ENCODE measurements at regions not wholly inside any gene's neighbourhood (a gene's known extent, or its start where the extent isn't known, plus 50 kb on each side); places are given as distances from the start of the nearest gene placed in this dataset.

GRCh38 chr18:7480879-7481278 is 86.2 kb upstream of the PTPRM start (continued):
- TF ChIP-seq, protein P1, sequence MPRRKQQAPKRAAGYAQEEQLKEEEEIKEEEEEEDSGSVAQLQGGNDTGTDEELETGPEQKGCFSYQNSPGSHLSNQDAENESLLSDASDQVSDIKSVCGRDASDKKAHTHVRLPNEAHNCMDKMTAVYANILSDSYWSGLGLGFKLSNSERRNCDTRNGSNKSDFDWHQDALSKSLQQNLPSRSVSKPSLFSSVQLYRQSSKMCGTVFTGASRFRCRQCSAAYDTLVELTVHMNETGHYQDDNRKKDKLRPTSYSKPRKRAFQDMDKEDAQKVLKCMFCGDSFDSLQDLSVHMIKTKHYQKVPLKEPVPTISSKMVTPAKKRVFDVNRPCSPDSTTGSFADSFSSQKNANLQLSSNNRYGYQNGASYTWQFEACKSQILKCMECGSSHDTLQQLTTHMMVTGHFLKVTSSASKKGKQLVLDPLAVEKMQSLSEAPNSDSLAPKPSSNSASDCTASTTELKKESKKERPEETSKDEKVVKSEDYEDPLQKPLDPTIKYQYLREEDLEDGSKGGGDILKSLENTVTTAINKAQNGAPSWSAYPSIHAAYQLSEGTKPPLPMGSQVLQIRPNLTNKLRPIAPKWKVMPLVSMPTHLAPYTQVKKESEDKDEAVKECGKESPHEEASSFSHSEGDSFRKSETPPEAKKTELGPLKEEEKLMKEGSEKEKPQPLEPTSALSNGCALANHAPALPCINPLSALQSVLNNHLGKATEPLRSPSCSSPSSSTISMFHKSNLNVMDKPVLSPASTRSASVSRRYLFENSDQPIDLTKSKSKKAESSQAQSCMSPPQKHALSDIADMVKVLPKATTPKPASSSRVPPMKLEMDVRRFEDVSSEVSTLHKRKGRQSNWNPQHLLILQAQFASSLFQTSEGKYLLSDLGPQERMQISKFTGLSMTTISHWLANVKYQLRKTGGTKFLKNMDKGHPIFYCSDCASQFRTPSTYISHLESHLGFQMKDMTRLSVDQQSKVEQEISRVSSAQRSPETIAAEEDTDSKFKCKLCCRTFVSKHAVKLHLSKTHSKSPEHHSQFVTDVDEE (CRISPR knock-in tag; IDR thresholded peaks at IDR 0.05) = no peak
- TF ChIP-seq TOX (CRISPR knock-in tag; IDR thresholded peaks at IDR 0.05; ENCODE audit: borderline replicate concordance) = no peak
- no peak for TF ChIP-seq GLIS3 (CRISPR knock-in tag; IDR thresholded peaks at IDR 0.05)
- TF ChIP-seq CSDC2 (CRISPR knock-in tag; IDR thresholded peaks at IDR 0.05) = no peak
- TF ChIP-seq, protein P2, sequence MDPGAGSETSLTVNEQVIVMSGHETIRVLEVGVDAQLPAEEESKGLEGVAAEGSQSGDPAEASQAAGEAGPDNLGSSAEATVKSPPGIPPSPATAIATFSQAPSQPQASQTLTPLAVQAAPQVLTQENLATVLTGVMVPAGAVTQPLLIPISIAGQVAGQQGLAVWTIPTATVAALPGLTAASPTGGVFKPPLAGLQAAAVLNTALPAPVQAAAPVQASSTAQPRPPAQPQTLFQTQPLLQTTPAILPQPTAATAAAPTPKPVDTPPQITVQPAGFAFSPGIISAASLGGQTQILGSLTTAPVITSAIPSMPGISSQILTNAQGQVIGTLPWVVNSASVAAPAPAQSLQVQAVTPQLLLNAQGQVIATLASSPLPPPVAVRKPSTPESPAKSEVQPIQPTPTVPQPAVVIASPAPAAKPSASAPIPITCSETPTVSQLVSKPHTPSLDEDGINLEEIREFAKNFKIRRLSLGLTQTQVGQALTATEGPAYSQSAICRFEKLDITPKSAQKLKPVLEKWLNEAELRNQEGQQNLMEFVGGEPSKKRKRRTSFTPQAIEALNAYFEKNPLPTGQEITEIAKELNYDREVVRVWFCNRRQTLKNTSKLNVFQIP (CRISPR knock-in tag; IDR thresholded peaks at IDR 0.05; ENCODE audit: borderline replicate concordance, low read depth) = no peak
- no peak for TF ChIP-seq ZFP3 (CRISPR knock-in tag; IDR thresholded peaks at IDR 0.05)
- no peak for TF ChIP-seq BACH2 (CRISPR knock-in tag; IDR thresholded peaks at IDR 0.05; ENCODE audit: borderline replicate concordance)
- no peak for TF ChIP-seq ZFP30 (CRISPR knock-in tag; IDR thresholded peaks at IDR 0.05)

DNA sequence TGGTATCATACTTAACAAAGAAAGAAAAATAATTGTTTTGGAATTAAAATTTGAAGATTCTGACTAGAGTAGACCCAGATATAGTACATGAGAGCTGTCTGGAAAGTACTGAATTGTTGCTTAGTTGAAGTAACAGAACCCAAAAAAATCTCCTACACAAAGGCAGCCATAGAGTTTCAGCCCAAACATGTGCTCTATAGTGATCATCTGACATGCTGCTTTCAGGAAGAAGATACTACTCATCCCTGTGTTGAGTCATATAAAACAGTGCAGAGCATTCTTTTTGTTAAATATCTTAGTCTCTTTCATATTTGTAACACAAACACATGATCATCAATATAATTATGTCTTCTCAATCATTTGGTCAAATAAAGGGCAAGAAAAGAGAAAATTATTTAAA is 84.8 kb upstream of the PTPRM start:
- TF ChIP-seq, protein P2 (CRISPR knock-in tag; IDR thresholded peaks at IDR 0.05; ENCODE audit: borderline replicate concordance, low read depth) = no peak
- no peak for TF ChIP-seq ZNF8 (CRISPR knock-in tag; IDR thresholded peaks at IDR 0.05)
- TF ChIP-seq ESRRG (CRISPR knock-in tag; IDR thresholded peaks at IDR 0.05) = no peak
- no peak for TF ChIP-seq SNAI2 (CRISPR knock-in tag; IDR thresholded peaks at IDR 0.05)
- no peak for TF ChIP-seq CSRNP3 (CRISPR knock-in tag; IDR thresholded peaks at IDR 0.05)
- no peak for TF ChIP-seq ZNF70 (CRISPR knock-in tag; IDR thresholded peaks at IDR 0.05)
- TF ChIP-seq CSDC2 (CRISPR knock-in tag; IDR thresholded peaks at IDR 0.05) = no peak
- no peak for TF ChIP-seq ARNTL (CRISPR knock-in tag; IDR thresholded peaks at IDR 0.05; ENCODE audit: borderline replicate concordance, low read depth)
- TF ChIP-seq OSR1 (CRISPR knock-in tag; IDR thresholded peaks at IDR 0.05) = no peak
- no peak for TF ChIP-seq PPARA (CRISPR knock-in tag; IDR thresholded peaks at IDR 0.05; ENCODE audit: borderline replicate concordance)
- no peak for TF ChIP-seq RARB (CRISPR knock-in tag; IDR thresholded peaks at IDR 0.05)
- TF ChIP-seq, protein P1 (CRISPR knock-in tag; IDR thresholded peaks at IDR 0.05) = no peak
- TF ChIP-seq ZFP30 (CRISPR knock-in tag; IDR thresholded peaks at IDR 0.05) = no peak
- TF ChIP-seq ZNF565 (CRISPR knock-in tag; conservative IDR thresholded peaks at IDR 0.05; ENCODE audit: low read depth) = no peak
- TF ChIP-seq ZFP3 (CRISPR knock-in tag; IDR thresholded peaks at IDR 0.05) = no peak
- TF ChIP-seq CREB5 (CRISPR knock-in tag; IDR thresholded peaks at IDR 0.05; ENCODE audit: low read depth) = no peak
- no peak for TF ChIP-seq PATZ1 (CRISPR knock-in tag; IDR thresholded peaks at IDR 0.05; ENCODE audit: borderline replicate concordance)
- no peak for ATAC-seq

Measured in SK-N-SH treated with all-trans-retinoic acid at 6 μM for 48 hours (cell line).